Type B pancreatic cell (in vitro differentiated cells): ENCODE measurements at regions not wholly inside any gene's neighbourhood (a gene's known extent, or its start where the extent isn't known, plus 50 kb on each side); places are given as distances from the start of the nearest gene placed in this dataset.

Experiments
- DNase-seq: peaks from one replicate; pipeline ENCODE4 v3.0.0; 2021; ENCODE audit warnings: mixed read lengths; ENCODE audit not compliant: unreplicated experiment; ENCODE audit errors: extremely low spot score
- H3K27ac Mint-ChIP-seq: 2 replicates; pipeline ENCODE4 v1.8.0; 2021; ENCODE audit warnings: mild to moderate bottlenecking, mixed read lengths
- H3K27me3 Mint-ChIP-seq: 2 replicates; pipeline ENCODE4 v1.8.0; 2021; ENCODE audit warnings: mixed read lengths
- H3K36me3 Mint-ChIP-seq: 2 replicates; pipeline ENCODE4 v1.8.0; 2021; ENCODE audit warnings: mixed read lengths
- H3K4me1 Mint-ChIP-seq: one replicate; pipeline ENCODE4 v1.8.0; 2021; ENCODE audit warnings: mixed read lengths; ENCODE audit not compliant: unreplicated experiment
- H3K4me3 Mint-ChIP-seq: 2 replicates; pipeline ENCODE4 v1.8.0; 2021; ENCODE audit warnings: mild to moderate bottlenecking, mixed read lengths
- H3K9me3 Mint-ChIP-seq: 2 replicates; pipeline ENCODE4 v1.8.0; 2021; ENCODE audit warnings: mixed read lengths
- CTCF ChIP-seq: fragments of 200-600 bp; sonication (generic); conservative IDR thresholded peaks from 2 replicates; pipeline ENCODE4 v1.5.0; 2021; ENCODE audit warnings: antibody characterized with exemption, mild to moderate bottlenecking

GRCh38 chr3:72250725-72251124 lies 465.8 kb upstream of the PROK2 start:
- Mint-ChIP-seq H3K4me3 (no peak overlapping the region), H3K27ac (no peak overlapping the region), H3K9me3 (no peaks in the 10 kb centered on the region), H3K27me3 (peaks cover 5% of the 10 kb centered on the region), H3K4me1 (peaks cover 13% of the 10 kb centered on the region), H3K36me3 (no peaks in the 10 kb centered on the region)
- no peak for DNase-seq
- TF ChIP-seq CTCF, result no peak

- Mint-ChIP-seq H3K4me3 (no peak overlapping the region), H3K27ac (no peak overlapping the region)
- TF ChIP-seq CTCF, result no peak
These were observed 463.9 kb upstream of the PROK2 start for GRCh38 chr3:72248869-72249268.

GRCh38 chr3:72248389-72248761 lies 463.4 kb upstream of the PROK2 start:
- H3K4me3 Mint-ChIP-seq, result no peak overlapping the region
- DNase-seq, result no peak
- H3K4me1 Mint-ChIP-seq, result peaks cover 10% of the 10 kb centered on the region
- peaks cover 5% of the 10 kb centered on the region for H3K27me3 Mint-ChIP-seq
- no peaks in the 10 kb centered on the region for H3K9me3 Mint-ChIP-seq
- no peak for TF ChIP-seq CTCF
- H3K36me3 Mint-ChIP-seq, result no peaks in the 10 kb centered on the region
- H3K27ac Mint-ChIP-seq, result no peak overlapping the region

More at GRCh38 chr3:72248869-72249268, 463.9 kb upstream of the PROK2 start:
- no peak for DNase-seq
- Mint-ChIP-seq H3K9me3 (no peaks in the 10 kb centered on the region), H3K36me3 (no peaks in the 10 kb centered on the region), H3K27me3 (peaks cover 5% of the 10 kb centered on the region), H3K4me1 (peaks cover 11% of the 10 kb centered on the region)

GRCh38 chr3:72247645-72248388 lies 462.9 kb upstream of the PROK2 start:
- TF ChIP-seq CTCF, result no peak
- DNase-seq, result no peak
- H3K27me3 Mint-ChIP-seq, result peaks cover 5% of the 10 kb centered on the region
- no peak overlapping the region for H3K4me3 Mint-ChIP-seq
- H3K36me3 Mint-ChIP-seq, result no peaks in the 10 kb centered on the region
- H3K9me3 Mint-ChIP-seq, result no peaks in the 10 kb centered on the region
- peaks cover 10% of the 10 kb centered on the region for H3K4me1 Mint-ChIP-seq
- no peak overlapping the region for H3K27ac Mint-ChIP-seq

GRCh38 chr3:72247126-72247525 lies 462.2 kb upstream of the PROK2 start:
- Mint-ChIP-seq H3K27ac (no peak overlapping the region), H3K4me3 (no peak overlapping the region), H3K36me3 (no peaks in the 10 kb centered on the region), H3K4me1 (peaks cover 10% of the 10 kb centered on the region), H3K9me3 (no peaks in the 10 kb centered on the region), H3K27me3 (peaks cover 5% of the 10 kb centered on the region)
- TF ChIP-seq CTCF, result no peak
- DNase-seq, result no peak
